HAP-1 (cell line): ENCODE measurements at regions not wholly inside any gene's neighbourhood (a gene's known extent, or its start where the extent isn't known, plus 50 kb on each side); places are given as distances from the start of the nearest gene placed in this dataset.

Source experiments
- DNase-seq, 2 experiments: peaks; one replicate each; pipeline ENCODE4 v3.0.0-alpha.2; 2016 to 2020; ENCODE audit warnings: low spot score in 2 of 2
- H3K27me3 ChIP-seq: fragments of 250-450 bp; sonication (Bioruptor Pico); 2 replicates; pipeline ENCODE4 v1.5.1; 2020; ENCODE audit warnings: low read depth, mild to moderate bottlenecking, moderate library complexity
- H3K36me3 ChIP-seq: fragments of 250-450 bp; sonication (Bioruptor Pico); replicated peaks from 2 replicates; pipeline ENCODE4 v1.5.1; 2020; ENCODE audit warnings: mild to moderate bottlenecking
- H3K4me1 ChIP-seq: fragments of 250-450 bp; sonication (Bioruptor Pico); 2 replicates; pipeline ENCODE4 v1.5.1; 2020; ENCODE audit warnings: mild to moderate bottlenecking
- H3K4me3 ChIP-seq: fragments of 250-450 bp; sonication (Bioruptor Pico); 2 replicates; pipeline ENCODE4 v1.5.1; 2020; ENCODE audit warnings: mild to moderate bottlenecking, moderate library complexity
- H3K9me3 ChIP-seq: fragments of 250-450 bp; sonication (Bioruptor Pico); 2 replicates; pipeline ENCODE4 v1.5.1; 2020; ENCODE audit warnings: mild to moderate bottlenecking, moderate library complexity
- in situ Hi-C: fragments of 300-500 bp; cut with MboI; formaldehyde crosslinking; loops from 3 replicates; pipeline ENCODE4 v1.14.3; 2020; ENCODE audit warnings: low sequenced_read_pairs, inconsistent platforms, mixed read lengths

DNA sequence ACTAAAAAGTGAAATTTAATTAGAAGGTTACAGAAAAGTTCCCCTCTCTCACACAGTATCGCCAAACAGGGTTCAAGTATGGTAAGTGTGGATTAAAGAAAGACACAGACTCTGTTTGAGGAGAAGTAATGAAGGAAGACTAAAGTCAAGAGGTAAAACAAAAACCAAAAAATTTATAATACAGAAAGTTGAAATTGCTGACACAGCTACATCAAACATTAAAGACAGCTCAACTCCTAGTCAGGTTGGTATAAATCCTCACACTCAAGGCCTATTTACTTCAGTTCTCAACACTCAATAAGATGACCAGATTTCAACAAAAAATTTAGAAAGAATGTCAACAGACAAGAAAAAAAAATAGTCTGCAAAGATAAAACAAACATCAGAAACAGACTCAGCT lies 300.5 kb upstream of the LINC00305 start:
- H3K4me1 ChIP-seq: no peaks in the 10 kb centered on the region
- in situ Hi-C loops: no loop called here
- DNase-seq: no peak
- H3K9me3 ChIP-seq: no peaks in the 10 kb centered on the region
- H3K4me3 ChIP-seq: no peak overlapping the region
- no peaks in the 10 kb centered on the region for H3K27me3 ChIP-seq
- H3K36me3 ChIP-seq: no peaks in the 10 kb centered on the region

DNA sequence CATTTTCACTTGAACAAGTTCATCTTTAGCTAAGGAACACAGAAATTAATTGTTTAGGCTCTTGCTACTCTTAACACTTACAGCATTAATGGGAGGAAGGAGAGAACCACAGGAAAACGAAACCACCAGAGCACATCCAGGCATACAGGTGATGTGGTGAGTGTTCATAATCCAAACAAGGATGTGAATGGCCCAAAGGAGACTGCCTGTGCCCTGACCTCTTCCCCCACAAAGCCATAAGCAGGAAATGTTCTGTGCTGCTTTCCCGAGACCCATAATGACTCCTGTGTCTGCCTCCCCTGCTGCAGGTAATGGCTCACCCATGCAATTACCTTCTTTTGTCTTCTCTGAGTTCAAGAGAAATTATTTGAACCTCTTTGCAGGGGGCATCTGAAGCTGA lies 295.9 kb upstream of the LINC00305 start:
- no peak for DNase-seq
- H3K36me3 ChIP-seq: no peaks in the 10 kb centered on the region
- H3K4me1 ChIP-seq: no peaks in the 10 kb centered on the region
- no peak overlapping the region for H3K4me3 ChIP-seq
- in situ Hi-C loops: no loop called here
- no peaks in the 10 kb centered on the region for H3K27me3 ChIP-seq
- H3K9me3 ChIP-seq: no peaks in the 10 kb centered on the region

DNA sequence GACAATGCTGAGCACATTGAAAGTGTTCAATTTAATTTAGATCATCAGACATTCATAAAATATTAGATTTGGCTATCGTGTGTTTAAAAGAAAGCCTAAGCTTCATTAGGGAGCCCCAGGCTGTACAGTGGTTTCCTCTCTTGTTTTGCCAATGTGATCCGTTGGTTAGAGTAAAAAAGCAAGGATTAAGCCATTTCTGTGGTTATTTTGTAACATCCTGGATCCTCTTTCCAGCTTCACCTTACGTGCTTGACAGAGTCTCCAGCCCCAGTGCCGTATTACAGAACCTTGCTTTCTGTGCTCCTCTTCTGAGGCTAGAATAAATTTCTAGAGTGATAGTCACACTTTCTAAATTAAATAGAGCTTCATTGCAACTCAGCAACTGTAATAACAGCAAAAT lies 289.3 kb upstream of the LINC00305 start:
- Histone ChIP-seq H3K36me3 (no peaks in the 10 kb centered on the region), H3K4me3 (no peak overlapping the region), H3K9me3 (no peaks in the 10 kb centered on the region; the same call in 1 of the 2 replicates), H3K27me3 (no peaks in the 10 kb centered on the region), H3K4me1 (no peaks in the 10 kb centered on the region; the same call in 1 of the 2 replicates)
- DNase-seq: no peak
- in situ Hi-C loops: no loop called here

DNA sequence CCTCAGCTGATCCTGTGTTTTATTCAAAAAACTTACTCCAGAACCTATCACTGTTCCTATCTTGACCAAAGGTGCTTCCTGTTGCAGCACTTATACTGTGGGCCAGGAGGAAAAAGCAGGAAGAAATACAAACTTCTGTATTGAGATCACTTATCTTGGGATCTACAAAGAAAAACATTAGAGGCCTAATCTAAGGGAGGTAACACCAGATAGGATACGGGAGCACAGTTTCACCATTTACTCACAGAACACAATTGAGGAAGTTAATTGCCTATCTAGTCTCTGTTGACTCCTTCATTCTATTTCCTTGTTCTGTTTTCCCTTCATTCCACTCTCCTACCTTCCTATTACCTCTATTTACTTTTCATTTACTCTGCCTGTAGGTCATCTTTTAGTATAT lies 287.2 kb upstream of the LINC00305 start:
- Histone ChIP-seq H3K9me3 (no peaks in the 10 kb centered on the region; the same call in 1 of the 2 replicates), H3K27me3 (no peaks in the 10 kb centered on the region), H3K4me3 (no peak overlapping the region), H3K4me1 (no peaks in the 10 kb centered on the region; the same call in 1 of the 2 replicates), H3K36me3 (no peaks in the 10 kb centered on the region)
- no peak for DNase-seq
- in situ Hi-C loops: no loop called here

DNA sequence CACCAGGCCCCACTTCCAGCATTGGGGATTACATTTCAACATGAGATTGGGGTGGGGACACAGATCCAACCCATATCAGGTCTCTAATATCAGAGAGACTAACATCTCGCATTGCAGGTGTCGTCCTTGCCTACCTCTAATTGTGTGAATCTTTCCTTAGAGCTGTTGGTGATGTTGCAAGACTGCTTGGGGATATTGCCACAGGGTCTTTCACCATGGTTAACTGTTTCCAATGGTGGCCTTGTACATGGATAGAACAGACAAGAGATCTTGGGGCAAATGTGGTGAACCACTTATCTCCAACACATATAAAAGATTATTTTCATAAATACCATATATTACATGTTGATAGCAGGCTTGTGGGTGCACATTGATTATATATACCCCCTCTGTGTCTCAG lies 270.3 kb upstream of the LINC00305 start:
- no peaks in the 10 kb centered on the region for H3K9me3 ChIP-seq
- H3K27me3 ChIP-seq: no peaks in the 10 kb centered on the region
- H3K36me3 ChIP-seq: no peaks in the 10 kb centered on the region
- H3K4me3 ChIP-seq: no peak overlapping the region
- no peaks in the 10 kb centered on the region for H3K4me1 ChIP-seq
- no peak for DNase-seq
- in situ Hi-C loops: no loop called here

DNA sequence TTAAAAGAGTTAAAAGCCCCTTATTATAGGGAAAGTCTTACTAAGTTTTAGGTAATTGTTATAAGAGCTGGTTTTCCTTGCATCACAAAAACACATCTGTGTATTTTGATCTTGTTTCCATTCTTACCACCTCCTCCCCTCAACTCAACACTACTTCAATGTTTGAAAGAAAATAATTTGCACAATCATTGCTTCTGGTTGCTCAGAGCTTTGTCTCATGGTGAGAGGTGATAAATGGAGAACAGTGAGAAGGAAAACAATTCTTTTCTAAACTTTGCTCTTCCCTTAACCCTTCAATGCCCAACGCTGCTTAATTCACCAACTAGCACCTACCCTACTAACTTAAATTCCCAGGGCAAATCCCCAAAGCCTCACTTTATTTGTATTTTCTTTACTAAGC lies 268.1 kb upstream of the LINC00305 start:
- DNase-seq: no peak
- in situ Hi-C loops: no loop called here
- H3K9me3 ChIP-seq: no peaks in the 10 kb centered on the region
- no peaks in the 10 kb centered on the region for H3K36me3 ChIP-seq
- H3K4me1 ChIP-seq: no peaks in the 10 kb centered on the region
- no peaks in the 10 kb centered on the region for H3K27me3 ChIP-seq
- no peak overlapping the region for H3K4me3 ChIP-seq

DNA sequence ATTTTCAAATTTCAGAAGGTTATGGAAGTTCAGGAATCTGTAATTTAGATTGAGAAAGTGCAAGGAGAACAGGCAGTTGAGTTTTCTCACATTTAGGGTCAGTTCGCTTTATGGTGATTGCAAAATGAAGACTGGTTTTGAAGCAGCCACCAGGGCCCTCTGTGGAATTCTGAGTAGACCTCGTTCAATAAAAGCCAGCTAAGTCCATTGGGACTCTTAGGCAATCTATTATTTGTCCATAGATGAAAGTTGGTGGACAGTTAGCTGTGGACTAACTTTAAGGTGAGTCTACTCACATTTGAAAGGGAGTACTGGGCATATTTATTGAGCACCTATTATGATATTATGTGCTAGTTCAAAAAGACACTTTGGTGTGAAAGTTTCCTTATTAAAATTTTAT lies 266.3 kb upstream of the LINC00305 start:
- DNase-seq: no peak
- Histone ChIP-seq H3K36me3 (no peaks in the 10 kb centered on the region), H3K9me3 (no peaks in the 10 kb centered on the region), H3K4me3 (no peak overlapping the region), H3K4me1 (no peaks in the 10 kb centered on the region), H3K27me3 (no peaks in the 10 kb centered on the region)
- in situ Hi-C loops: no loop called here

DNA sequence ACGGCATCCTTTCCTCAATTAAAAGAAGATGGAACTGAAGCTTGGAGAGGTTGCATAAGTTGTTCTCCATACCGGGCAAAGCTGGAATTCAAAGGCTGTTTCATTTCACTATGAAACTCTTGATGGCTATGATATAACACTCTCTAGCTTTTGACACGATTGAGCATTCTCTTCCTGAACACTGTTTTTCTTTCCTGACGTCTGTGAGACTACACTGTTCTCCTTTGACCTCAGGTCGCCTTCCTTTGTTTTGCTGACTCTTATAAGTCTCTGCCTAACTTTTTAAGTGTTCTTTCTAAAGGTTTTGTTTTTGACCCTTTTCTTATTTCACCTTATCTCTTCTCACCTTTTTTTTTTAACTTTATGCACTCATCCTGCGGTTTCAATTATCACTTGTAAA lies 261.8 kb upstream of the LINC00305 start:
- Histone ChIP-seq H3K9me3 (no peaks in the 10 kb centered on the region), H3K4me1 (no peaks in the 10 kb centered on the region), H3K27me3 (no peaks in the 10 kb centered on the region), H3K4me3 (no peak overlapping the region), H3K36me3 (no peaks in the 10 kb centered on the region)
- no peak for DNase-seq
- in situ Hi-C loops: no loop called here

DNA sequence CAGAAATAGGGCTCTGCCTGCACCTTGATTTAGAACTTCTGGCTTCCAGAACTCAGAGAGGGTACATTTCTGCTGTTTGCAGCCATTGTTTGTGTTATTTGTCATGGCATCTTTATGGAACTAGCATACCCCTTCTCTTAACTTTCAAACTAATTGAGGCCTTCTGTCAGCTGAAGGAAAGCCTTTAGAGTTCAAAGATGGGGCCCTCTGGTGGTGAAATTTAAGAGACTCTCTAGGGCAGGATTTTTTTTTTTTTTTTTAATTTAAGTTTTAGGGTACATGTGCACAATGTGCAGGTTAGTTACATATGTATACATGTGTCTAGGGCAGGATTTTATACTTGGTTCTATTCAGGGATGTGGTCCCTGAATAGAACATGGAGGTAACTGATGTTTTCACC lies 260.6 kb upstream of the LINC00305 start:
- in situ Hi-C loops: no loop called here
- peak; percentile 32 to 37 for DNase-seq
- Histone ChIP-seq H3K9me3 (no peaks in the 10 kb centered on the region), H3K4me3 (no peak overlapping the region), H3K27me3 (no peaks in the 10 kb centered on the region), H3K36me3 (no peaks in the 10 kb centered on the region), H3K4me1 (no peaks in the 10 kb centered on the region)

DNA sequence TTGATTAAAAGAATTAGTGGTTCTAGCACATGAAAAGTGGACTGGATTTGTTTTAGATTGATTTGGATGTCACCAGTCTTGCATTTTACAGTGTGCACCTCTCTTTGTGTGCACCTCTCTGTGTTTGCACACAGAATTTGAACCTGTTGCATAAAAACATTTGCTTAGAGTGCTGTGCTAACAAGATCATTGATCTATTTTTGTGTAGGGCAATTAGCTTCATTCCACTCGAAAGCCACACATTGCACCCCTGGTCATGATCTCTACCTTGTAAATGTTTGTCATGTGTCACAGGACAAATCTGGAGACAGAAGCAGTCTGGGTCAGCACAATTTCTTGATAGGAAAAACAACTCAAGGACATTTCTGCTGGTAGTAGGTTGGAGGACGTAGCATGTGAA lies 258.7 kb upstream of the LINC00305 start:
- no peak for DNase-seq
- no peaks in the 10 kb centered on the region for H3K9me3 ChIP-seq
- in situ Hi-C loops: no loop called here
- H3K27me3 ChIP-seq: no peaks in the 10 kb centered on the region
- no peaks in the 10 kb centered on the region for H3K36me3 ChIP-seq
- no peak overlapping the region for H3K4me3 ChIP-seq
- H3K4me1 ChIP-seq: no peaks in the 10 kb centered on the region

DNA sequence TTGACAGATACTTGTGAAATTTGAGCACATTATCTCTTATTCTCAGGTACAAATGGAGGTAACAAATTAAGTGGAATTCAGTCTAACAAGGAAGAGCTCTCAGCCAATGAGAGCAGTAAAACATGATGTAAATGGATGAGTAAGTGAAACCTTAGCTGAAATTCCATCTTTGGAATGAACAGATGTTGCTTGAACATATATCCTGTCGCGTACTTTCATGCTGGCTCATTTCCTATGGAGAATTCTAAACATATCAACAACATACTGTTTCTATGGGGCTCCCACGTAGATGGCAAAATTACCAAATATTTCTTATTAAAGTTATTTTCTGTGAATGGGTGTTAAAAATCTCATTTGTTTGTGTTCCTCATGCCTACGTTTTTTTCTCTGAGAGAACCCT lies 256.3 kb upstream of the LINC00305 start:
- DNase-seq: no peak
- no peaks in the 10 kb centered on the region for H3K4me1 ChIP-seq
- H3K4me3 ChIP-seq: no peak overlapping the region
- no peaks in the 10 kb centered on the region for H3K9me3 ChIP-seq
- no peaks in the 10 kb centered on the region for H3K36me3 ChIP-seq
- H3K27me3 ChIP-seq: no peaks in the 10 kb centered on the region
- in situ Hi-C loops: no loop called here

DNA sequence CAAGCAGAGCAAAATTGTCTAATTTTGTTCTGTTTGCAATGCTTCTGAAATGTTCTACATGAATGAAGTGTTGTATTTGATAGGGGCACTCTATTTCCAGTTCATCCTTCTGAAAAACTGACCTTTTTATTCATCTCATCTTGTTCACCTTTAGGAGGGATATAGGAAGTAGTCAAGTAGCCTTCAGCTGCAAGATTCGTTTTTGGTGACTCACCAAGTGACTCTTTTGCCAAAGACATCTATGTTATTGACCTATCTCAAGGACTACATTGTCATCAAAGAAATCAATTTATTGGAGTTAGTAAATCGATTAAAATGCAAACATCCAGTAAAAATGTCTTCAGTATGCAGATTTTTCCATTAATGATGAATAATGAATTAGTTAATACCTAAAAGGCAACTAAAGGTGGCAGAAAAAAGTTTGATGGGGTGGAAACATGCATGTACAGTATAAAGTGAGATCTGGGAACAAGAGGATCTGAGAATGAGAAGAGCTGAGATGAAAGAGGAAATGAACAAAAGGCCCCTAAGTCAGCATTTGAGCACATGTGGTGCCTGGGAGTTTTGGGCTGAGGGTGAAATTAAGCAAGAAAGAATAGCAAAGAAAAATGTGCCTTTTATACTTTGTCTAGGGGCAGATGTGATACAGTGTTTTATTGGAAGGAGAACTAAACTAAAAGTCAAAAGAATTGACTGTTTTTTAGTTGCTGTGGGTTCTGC lies 255.1 kb upstream of the LINC00305 start:
- H3K27me3 ChIP-seq: no peaks in the 10 kb centered on the region
- in situ Hi-C loops: no loop called here
- DNase-seq: no peak

DNA sequence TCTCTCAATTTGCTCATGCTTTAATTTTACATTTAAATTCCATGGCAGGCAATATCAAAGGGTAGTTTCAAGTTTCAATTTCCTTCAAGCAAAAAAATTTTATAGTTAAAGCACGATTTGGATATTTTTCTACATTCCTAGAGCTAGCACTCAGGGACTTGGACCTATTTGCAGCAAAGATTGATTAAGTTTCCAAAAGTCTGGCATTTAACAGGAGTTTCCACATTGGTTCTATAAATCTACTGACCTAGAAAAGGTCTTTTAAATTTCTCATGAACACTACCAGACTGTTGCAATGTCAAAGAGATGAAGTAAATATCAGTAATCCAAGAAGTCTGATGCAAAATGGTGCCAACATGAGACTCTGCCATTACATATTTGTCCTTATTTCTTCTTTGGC lies 253.7 kb upstream of the LINC00305 start:
- H3K4me3 ChIP-seq: no peak overlapping the region
- H3K36me3 ChIP-seq: no peaks in the 10 kb centered on the region
- in situ Hi-C loops: no loop called here
- no peaks in the 10 kb centered on the region for H3K27me3 ChIP-seq
- no peak for DNase-seq
- H3K9me3 ChIP-seq: no peaks in the 10 kb centered on the region
- H3K4me1 ChIP-seq: no peaks in the 10 kb centered on the region

More for the DNA sequence above, 255.1 kb upstream of the LINC00305 start:
- Histone ChIP-seq H3K36me3 (no peaks in the 10 kb centered on the region), H3K9me3 (no peaks in the 10 kb centered on the region), H3K4me3 (no peak overlapping the region), H3K4me1 (no peaks in the 10 kb centered on the region)

DNA sequence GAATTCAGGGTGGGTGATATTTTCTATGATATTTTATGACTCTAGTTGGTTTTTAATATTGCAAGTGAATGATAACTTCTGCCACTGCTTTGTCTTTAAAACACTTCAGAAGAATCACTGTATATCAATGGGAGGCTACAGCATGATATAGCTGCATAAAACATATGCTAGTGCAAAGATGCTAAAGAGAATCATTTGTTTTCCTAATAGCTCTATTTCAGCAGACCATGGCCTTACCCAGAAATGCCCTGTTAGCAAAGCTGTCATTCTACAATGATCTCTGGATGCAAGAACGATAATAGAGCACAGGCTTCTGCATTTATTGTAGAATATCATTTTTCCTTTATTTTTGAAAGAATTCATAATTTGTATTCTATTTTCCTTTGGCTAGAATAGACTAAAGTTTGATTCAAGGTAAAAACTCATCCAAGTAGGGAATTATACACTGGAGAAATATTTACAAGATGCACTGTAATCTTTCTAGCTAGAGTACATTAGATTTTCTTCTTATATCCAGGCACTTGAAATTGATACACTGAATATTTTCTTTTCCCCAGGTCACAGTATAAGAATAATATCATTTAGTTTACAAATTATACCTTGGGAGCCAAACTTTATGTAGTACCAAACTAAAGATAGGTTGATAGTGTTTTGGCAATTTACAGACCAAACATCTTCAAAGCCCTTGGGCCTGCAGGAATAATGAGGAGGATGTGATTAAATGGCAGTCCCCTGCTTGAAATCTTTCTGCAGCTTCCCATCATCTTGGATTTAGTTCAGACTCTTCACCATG lies 252.6 kb upstream of the LINC00305 start:
- Histone ChIP-seq H3K27me3 (no peaks in the 10 kb centered on the region), H3K36me3 (no peaks in the 10 kb centered on the region), H3K9me3 (no peaks in the 10 kb centered on the region), H3K4me1 (no peaks in the 10 kb centered on the region), H3K4me3 (no peak overlapping the region)
- no peak for DNase-seq
- in situ Hi-C loops: no loop called here
